AG09319 (cell line): ENCODE measurements at regions not wholly inside any gene's neighbourhood (a gene's known extent, or its start where the extent isn't known, plus 50 kb on each side); places are given as distances from the start of the nearest gene placed in this dataset.

Source experiments
- DNase-seq: peaks from one replicate; pipeline ENCODE4 v3.0.0-alpha.2; 2010; ENCODE audit warnings: low read depth; ENCODE audit errors: extremely low read depth
- CTCF ChIP-seq: IDR thresholded peaks from 2 replicates; pipeline ENCODE4 v1.5.1; 2011; ENCODE audit warnings: low read depth, mild to moderate bottlenecking, inconsistent platforms, low read length, moderate library complexity

- no peak for TF ChIP-seq CTCF
- DNase-seq, result no peak
Measured at GRCh38 chr16:64615630-64616280, 506.1 kb downstream of the CDH11 start.

- no peak for DNase-seq
- TF ChIP-seq CTCF, result no peak
Measured at GRCh38 chr16:64596196-64596595, 525.7 kb downstream of the CDH11 start.

- TF ChIP-seq CTCF, result no peak
- DNase-seq, result no peak
Measured at GRCh38 chr16:64590513-64590912, 531.4 kb downstream of the CDH11 start.

- no peak for DNase-seq
- no peak for TF ChIP-seq CTCF
Measured at GRCh38 chr16:64589836-64590235, 532.0 kb downstream of the CDH11 start.

- DNase-seq, result no peak
- TF ChIP-seq CTCF, result no peak
Measured at GRCh38 chr16:64586781-64587180, 535.1 kb downstream of the CDH11 start.

GRCh38 chr16:64585367-64585766 is 536.5 kb downstream of the CDH11 start:
- TF ChIP-seq CTCF, result no peak
- DNase-seq, result no peak

- no peak for DNase-seq
Measured at GRCh38 chr16:64580558-64580957, 541.3 kb downstream of the CDH11 start.

More at GRCh38 chr16:64580558-64580957, 541.3 kb downstream of the CDH11 start:
- no peak for TF ChIP-seq CTCF
